Muscle of back (tissue), 3 donors: ENCODE measurements at regions not wholly inside any gene's neighbourhood (a gene's known extent, or its start where the extent isn't known, plus 50 kb on each side); places are given as distances from the start of the nearest gene placed in this dataset.
"Not testable (repeated sequence)": the region's sequence is repeated elsewhere in the genome, so short reads cannot be mapped to it uniquely, and the experiment has no call there.

ENCODE experiments used
- DNase-seq, 3 donors: peaks; one replicate each; pipeline versions ENCODE4 v3.0.0 to v3.0.0-alpha.2; 2013

GRCh38 chr18:40371673-40372072, 1583.4 kb upstream of the PIK3C3 start:
- peak in 1 of 3 donors; percentile 60 for DNase-seq

GRCh38 chr18:40367576-40367975, 1587.5 kb upstream of the PIK3C3 start:
- DNase-seq, result no peak

GRCh38 chr18:40366521-40366920, 1588.5 kb upstream of the PIK3C3 start:
- DNase-seq, result no peak

- no peak for DNase-seq
Measured at GRCh38 chr18:40365526-40365925, 1589.5 kb upstream of the PIK3C3 start.

- peak in 2 of 3 donors; percentile 1 to 4 for DNase-seq
Measured at GRCh38 chr18:40360558-40360957, 1594.5 kb upstream of the PIK3C3 start.

- no peak for DNase-seq
Measured at GRCh38 chr18:40357536-40357935, 1597.5 kb upstream of the PIK3C3 start.

- DNase-seq, result no peak
Measured at GRCh38 chr18:40356168-40356567, 1598.9 kb upstream of the PIK3C3 start.

GRCh38 chr18:40355726-40356125, 1599.3 kb upstream of the PIK3C3 start:
- peak; percentile 5 to 62 (median 52) for DNase-seq

- DNase-seq, result no peak
Measured at GRCh38 chr18:40348196-40348595, 1606.8 kb upstream of the PIK3C3 start.

GRCh38 chr18:40347261-40347660, 1607.8 kb upstream of the PIK3C3 start:
- no peak for DNase-seq

- no peak for DNase-seq
Measured at GRCh38 chr18:40346146-40346545, 1608.9 kb upstream of the PIK3C3 start.

GRCh38 chr18:40341701-40342100, 1613.3 kb upstream of the PIK3C3 start:
- DNase-seq, result peak in 1 of 3 donors; percentile 45

- no peak for DNase-seq
Measured at GRCh38 chr18:40338284-40338683, 1616.8 kb upstream of the PIK3C3 start.

GRCh38 chr18:40326985-40327384, 1628.0 kb upstream of the PIK3C3 start:
- DNase-seq, result no peak

- DNase-seq, result no peak
Measured at GRCh38 chr18:40325988-40326387, 1629.0 kb upstream of the PIK3C3 start.

- DNase-seq, result no peak
Measured at GRCh38 chr18:40314199-40314598, 1640.8 kb upstream of the PIK3C3 start.

- no peak for DNase-seq
Measured at GRCh38 chr18:40313030-40313642, 1641.9 kb upstream of the PIK3C3 start.

GRCh38 chr18:40307627-40308026, 1647.4 kb upstream of the PIK3C3 start:
- no peak for DNase-seq

GRCh38 chr18:40296717-40297413, 1658.2 kb upstream of the PIK3C3 start:
- no peak for DNase-seq

GRCh38 chr18:40292985-40293710, 1661.9 kb upstream of the PIK3C3 start:
- peak; percentile 2 to 36 (median 13) for DNase-seq

GRCh38 chr18:40283560-40283959, 1671.5 kb upstream of the PIK3C3 start:
- DNase-seq, result no peak

GRCh38 chr18:40281356-40281755, 1673.7 kb upstream of the PIK3C3 start:
- DNase-seq, result not testable (repeated sequence)

GRCh38 chr18:40274618-40275196, 1680.3 kb upstream of the PIK3C3 start:
- no peak for DNase-seq
